ENCODE measurements at regions not wholly inside any gene's neighbourhood (a gene's known extent, or its start where the extent isn't known, plus 50 kb on each side); places are given as distances from the start of the nearest gene placed in this dataset.

DNA sequence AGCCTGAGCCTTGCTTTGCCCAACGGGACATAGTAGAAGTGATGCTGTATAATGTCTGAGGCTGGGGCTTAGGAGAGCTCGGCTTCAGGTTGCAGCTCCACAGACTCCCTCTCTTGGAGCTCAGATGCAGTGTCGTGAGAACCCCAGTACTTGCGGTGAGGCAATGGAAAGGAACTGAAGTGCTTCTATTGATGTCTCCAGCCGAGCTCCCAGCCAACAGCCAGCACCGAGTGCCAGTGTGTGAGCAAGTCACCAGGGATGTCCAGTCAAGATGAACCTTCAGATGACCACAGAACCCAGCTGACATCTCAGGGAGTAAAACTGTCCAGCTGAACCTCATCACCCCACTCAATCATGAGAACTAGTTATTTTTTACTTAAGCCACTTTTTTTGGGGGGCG lies 268.1 kb downstream of the IRF8 start:
- TF ChIP-seq RNF2 (IDR thresholded peaks at IDR 0.05; ENCODE audit: borderline replicate concordance, low read depth): no peak
- TF ChIP-seq USF2 (IDR thresholded peaks at IDR 0.05): no peak
- TF ChIP-seq POLR2A (IDR thresholded peaks at IDR 0.05; ENCODE audit: low read length): no peak
- TF ChIP-seq CHD2 (IDR thresholded peaks at IDR 0.05; ENCODE audit: low read length, partially characterized antibody): no peak
- TF ChIP-seq, protein P1, sequence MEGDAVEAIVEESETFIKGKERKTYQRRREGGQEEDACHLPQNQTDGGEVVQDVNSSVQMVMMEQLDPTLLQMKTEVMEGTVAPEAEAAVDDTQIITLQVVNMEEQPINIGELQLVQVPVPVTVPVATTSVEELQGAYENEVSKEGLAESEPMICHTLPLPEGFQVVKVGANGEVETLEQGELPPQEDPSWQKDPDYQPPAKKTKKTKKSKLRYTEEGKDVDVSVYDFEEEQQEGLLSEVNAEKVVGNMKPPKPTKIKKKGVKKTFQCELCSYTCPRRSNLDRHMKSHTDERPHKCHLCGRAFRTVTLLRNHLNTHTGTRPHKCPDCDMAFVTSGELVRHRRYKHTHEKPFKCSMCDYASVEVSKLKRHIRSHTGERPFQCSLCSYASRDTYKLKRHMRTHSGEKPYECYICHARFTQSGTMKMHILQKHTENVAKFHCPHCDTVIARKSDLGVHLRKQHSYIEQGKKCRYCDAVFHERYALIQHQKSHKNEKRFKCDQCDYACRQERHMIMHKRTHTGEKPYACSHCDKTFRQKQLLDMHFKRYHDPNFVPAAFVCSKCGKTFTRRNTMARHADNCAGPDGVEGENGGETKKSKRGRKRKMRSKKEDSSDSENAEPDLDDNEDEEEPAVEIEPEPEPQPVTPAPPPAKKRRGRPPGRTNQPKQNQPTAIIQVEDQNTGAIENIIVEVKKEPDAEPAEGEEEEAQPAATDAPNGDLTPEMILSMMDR (IDR thresholded peaks at IDR 0.05): no peak
- TF ChIP-seq JUN (IDR thresholded peaks at IDR 0.05): no peak
- TF ChIP-seq, protein P2, sequence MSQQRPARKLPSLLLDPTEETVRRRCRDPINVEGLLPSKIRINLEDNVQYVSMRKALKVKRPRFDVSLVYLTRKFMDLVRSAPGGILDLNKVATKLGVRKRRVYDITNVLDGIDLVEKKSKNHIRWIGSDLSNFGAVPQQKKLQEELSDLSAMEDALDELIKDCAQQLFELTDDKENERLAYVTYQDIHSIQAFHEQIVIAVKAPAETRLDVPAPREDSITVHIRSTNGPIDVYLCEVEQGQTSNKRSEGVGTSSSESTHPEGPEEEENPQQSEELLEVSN (IDR thresholded peaks at IDR 0.05; ENCODE audit: borderline replicate concordance, low read depth): no peak
- no peak for TF ChIP-seq CBX8 (IDR thresholded peaks at IDR 0.05)

Measured in A549 (cell line).